CD8-positive, alpha-beta memory T cell (primary cell): ENCODE measurements at regions not wholly inside any gene's neighbourhood (a gene's known extent, or its start where the extent isn't known, plus 50 kb on each side); places are given as distances from the start of the nearest gene placed in this dataset.

Experiments
- CTCF ChIA-PET: fragments of 350-600 bp; sonication (Branson Sonifier 250); formaldehyde crosslinking; loops from one replicate; lab custom pipeline; 2021; ENCODE audit warnings: antibody characterized with exemption; lab: Charles Lee
- POLR2A ChIA-PET: fragments of 350-600 bp; sonication (Branson Sonifier 250); formaldehyde crosslinking; loops from one replicate; lab custom pipeline; 2021; ENCODE audit warnings: antibody characterized with exemption; lab: Charles Lee
- DNase-seq, 5 donors: peaks; one replicate each; pipeline versions ENCODE4 v3.0.0 to v3.0.0-alpha.2; 2020 to 2022; ENCODE audit warnings: mixed read lengths in 1 of 5
- H3K27ac ChIP-seq: one replicate; pipeline ENCODE4 v1.7.0; 2013; ENCODE audit warnings: low read depth, mild to moderate bottlenecking, low read length, moderate library complexity
- H3K27me3 ChIP-seq: 2 replicates; pipeline ENCODE4 v1.7.0; 2013; ENCODE audit warnings: low read length, mild to moderate bottlenecking; ENCODE audit not compliant: insufficient read depth, poor library complexity, severe bottlenecking
- H3K36me3 ChIP-seq: 2 replicates; pipeline ENCODE4 v1.7.0; 2013; ENCODE audit warnings: mild to moderate bottlenecking, low read length, moderate library complexity; ENCODE audit not compliant: insufficient read depth
- H3K4me1 ChIP-seq: 2 replicates; pipeline ENCODE4 v1.7.0; 2013; ENCODE audit warnings: mild to moderate bottlenecking, low read length, moderate library complexity; ENCODE audit not compliant: insufficient read depth
- H3K4me3 ChIP-seq: 2 replicates; pipeline ENCODE4 v1.7.0; 2013; ENCODE audit warnings: mild to moderate bottlenecking, low read length
- H3K9me3 ChIP-seq: 2 replicates; pipeline ENCODE4 v1.7.0; 2013; ENCODE audit warnings: mild to moderate bottlenecking, low read length
- H3K27ac Mint-ChIP-seq, 8 donors: one replicate each; pipeline ENCODE4 v1.8.0; 2020 to 2021; ENCODE audit warnings: mixed read lengths in 8 of 8, mild to moderate bottlenecking in 6 of 8, inconsistent platforms in 3 of 8, moderate library complexity in 3 of 8
- H3K27me3 Mint-ChIP-seq, 2 donors: one replicate each; pipeline ENCODE4 v1.8.0; 2020 to 2021; ENCODE audit warnings: mixed read lengths in 2 of 2, mild to moderate bottlenecking in 1 of 2, moderate library complexity in 1 of 2
- H3K36me3 Mint-ChIP-seq, 3 donors: one replicate each; pipeline ENCODE4 v1.8.0; 2020 to 2021; ENCODE audit warnings: mixed read lengths in 3 of 3, inconsistent platforms in 1 of 3, mild to moderate bottlenecking in 1 of 3
- H3K4me1 Mint-ChIP-seq, 3 donors: one replicate each; pipeline ENCODE4 v1.8.0; 2020 to 2021; ENCODE audit warnings: mixed read lengths in 3 of 3, inconsistent platforms in 1 of 3, mild to moderate bottlenecking in 1 of 3
- H3K4me3 Mint-ChIP-seq, 7 donors: one replicate each; pipeline ENCODE4 v1.8.0; 2020 to 2021; ENCODE audit warnings: mixed read lengths in 7 of 7, mild to moderate bottlenecking in 6 of 7, moderate library complexity in 4 of 7, inconsistent platforms in 2 of 7
- H3K9me3 Mint-ChIP-seq, 5 donors: one replicate each; pipeline ENCODE4 v1.8.0; 2020 to 2022; ENCODE audit warnings: mixed read lengths in 5 of 5, mild to moderate bottlenecking in 3 of 5, moderate library complexity in 2 of 5, inconsistent platforms in 1 of 5

DNA sequence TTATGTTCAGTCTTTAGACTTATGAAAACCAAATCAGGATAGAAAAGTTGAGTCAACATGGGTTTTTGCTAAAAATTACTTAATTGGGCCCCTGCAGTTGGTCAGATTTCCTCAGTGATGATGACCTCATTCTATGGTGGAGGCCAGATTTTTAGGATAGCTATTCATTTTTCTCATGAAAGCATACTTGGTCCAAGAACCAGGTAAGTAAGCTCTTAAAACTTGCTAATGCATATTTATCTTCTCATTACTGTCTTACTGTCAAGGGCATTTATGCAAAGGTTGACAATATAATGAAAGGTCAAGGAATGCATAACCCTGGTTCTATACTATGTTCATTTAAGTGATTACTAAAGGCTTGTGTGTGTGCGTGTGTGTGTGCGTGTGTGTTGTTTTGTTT lies 650.6 kb downstream of the SATB2 start:
- ChIA-PET CTCF (no interaction called here), POLR2A (no interaction called here)
- no peaks in the 10 kb centered on the region for H3K27me3 Mint-ChIP-seq
- DNase-seq, result no peak
- H3K4me1 ChIP-seq, result no peaks in the 10 kb centered on the region
- no peak overlapping the region for H3K4me3 ChIP-seq
- no peaks in the 10 kb centered on the region for H3K4me1 Mint-ChIP-seq
- H3K27me3 ChIP-seq, result no peaks in the 10 kb centered on the region
- H3K9me3 ChIP-seq, result no peaks in the 10 kb centered on the region
- peaks cover 0 to 10% (median 0%) of the 10 kb centered on the region in 5 donors for H3K9me3 Mint-ChIP-seq
- H3K27ac ChIP-seq, result no peak overlapping the region
- H3K4me3 Mint-ChIP-seq, result no peak overlapping the region
- H3K36me3 ChIP-seq, result no peaks in the 10 kb centered on the region
- H3K36me3 Mint-ChIP-seq, result no peaks in the 10 kb centered on the region
- H3K27ac Mint-ChIP-seq, result no peak overlapping the region

DNA sequence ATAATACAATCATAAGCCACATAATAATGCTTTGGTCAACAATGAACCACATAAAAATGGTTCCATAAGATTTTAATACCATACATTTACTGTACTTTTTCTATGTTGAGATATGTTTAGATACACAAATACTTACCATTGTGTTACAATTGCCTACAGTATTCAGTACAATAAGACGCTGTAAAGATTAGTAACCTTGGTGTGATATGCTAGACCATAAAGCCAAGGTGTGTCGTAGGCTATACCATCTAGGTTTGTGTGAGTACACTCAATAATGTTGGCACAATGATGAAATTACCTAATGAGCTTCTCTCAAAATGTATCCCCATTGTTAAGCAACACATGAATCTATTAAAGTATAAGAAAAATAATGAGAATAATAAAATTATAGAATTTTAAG lies 662.3 kb downstream of the SATB2 start:
- Histone ChIP-seq H3K9me3 (no peaks in the 10 kb centered on the region), H3K36me3 (no peaks in the 10 kb centered on the region), H3K4me3 (no peak overlapping the region), H3K4me1 (no peaks in the 10 kb centered on the region), H3K27ac (no peak overlapping the region), H3K27me3 (no peaks in the 10 kb centered on the region)
- H3K4me1 Mint-ChIP-seq, result no peaks in the 10 kb centered on the region
- ChIA-PET POLR2A (no interaction called here), CTCF (no interaction called here)
- no peak overlapping the region for H3K4me3 Mint-ChIP-seq
- H3K27ac Mint-ChIP-seq, result no peak overlapping the region
- no peaks in the 10 kb centered on the region for H3K36me3 Mint-ChIP-seq
- H3K9me3 Mint-ChIP-seq, result no peaks in the 10 kb centered on the region
- no peaks in the 10 kb centered on the region for H3K27me3 Mint-ChIP-seq
- DNase-seq, result no peak

DNA sequence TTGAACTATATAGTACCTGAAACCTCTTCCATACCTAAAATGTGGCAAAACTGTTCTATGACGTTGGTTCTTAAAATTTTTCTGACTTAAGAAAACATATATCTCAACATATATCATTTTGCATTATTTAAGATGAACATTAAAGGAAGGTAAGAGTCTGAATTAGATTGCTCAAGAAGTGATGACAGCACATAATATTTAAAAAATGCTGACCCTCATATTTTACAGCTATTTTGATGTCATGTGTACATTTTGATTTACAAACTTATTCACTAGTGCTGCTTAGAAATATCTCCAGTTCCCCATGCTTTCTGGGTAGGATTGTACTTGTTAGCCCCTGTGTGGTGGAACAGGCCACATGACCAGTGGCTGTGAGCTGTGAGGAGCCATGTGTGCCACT lies 666.1 kb downstream of the SATB2 start:
- Histone ChIP-seq H3K4me1 (no peaks in the 10 kb centered on the region), H3K4me3 (no peak overlapping the region), H3K36me3 (no peaks in the 10 kb centered on the region), H3K27ac (no peak overlapping the region), H3K27me3 (no peaks in the 10 kb centered on the region), H3K9me3 (no peaks in the 10 kb centered on the region)
- ChIA-PET POLR2A (no interaction called here), CTCF (no interaction called here)
- no peak for DNase-seq
- H3K9me3 Mint-ChIP-seq, result peaks cover 0 to 3% (median 0%) of the 10 kb centered on the region in 5 donors
- no peak overlapping the region for H3K27ac Mint-ChIP-seq
- no peaks in the 10 kb centered on the region for H3K4me1 Mint-ChIP-seq
- H3K4me3 Mint-ChIP-seq, result no peak overlapping the region
- no peaks in the 10 kb centered on the region for H3K36me3 Mint-ChIP-seq
- no peaks in the 10 kb centered on the region for H3K27me3 Mint-ChIP-seq

DNA sequence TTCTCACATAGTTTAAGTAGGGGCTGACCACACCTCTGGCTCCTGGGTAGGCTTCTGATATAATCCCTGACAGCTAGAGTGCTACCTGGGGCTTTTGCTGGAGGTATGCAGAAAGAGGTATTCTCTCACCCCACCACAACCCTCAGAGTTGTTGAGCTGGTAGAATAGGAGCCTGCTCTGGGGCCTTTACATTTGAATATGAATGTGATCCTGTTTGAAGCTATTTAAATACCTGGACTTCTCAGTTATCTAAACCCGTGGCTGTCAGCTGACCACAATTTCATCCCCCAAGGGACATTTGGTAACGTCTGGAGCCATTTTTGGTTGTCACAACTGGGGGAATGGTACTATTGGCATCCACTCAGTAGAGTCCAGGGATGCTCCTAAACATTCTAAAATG lies 669.1 kb downstream of the SATB2 start:
- ChIA-PET CTCF (no interaction called here), POLR2A (no interaction called here)
- no peak overlapping the region for H3K27ac ChIP-seq
- Mint-ChIP-seq H3K9me3 (peaks cover 2 to 4% (median 3%) of the 10 kb centered on the region in 5 donors), H3K27me3 (no peaks in the 10 kb centered on the region), H3K4me3 (no peak overlapping the region), H3K4me1 (no peaks in the 10 kb centered on the region), H3K27ac (no peak overlapping the region), H3K36me3 (no peaks in the 10 kb centered on the region)
- no peak for DNase-seq
- H3K9me3 ChIP-seq, result no peaks in the 10 kb centered on the region
- no peak overlapping the region for H3K4me3 ChIP-seq
- no peaks in the 10 kb centered on the region for H3K27me3 ChIP-seq
- no peaks in the 10 kb centered on the region for H3K4me1 ChIP-seq
- H3K36me3 ChIP-seq, result no peaks in the 10 kb centered on the region

DNA sequence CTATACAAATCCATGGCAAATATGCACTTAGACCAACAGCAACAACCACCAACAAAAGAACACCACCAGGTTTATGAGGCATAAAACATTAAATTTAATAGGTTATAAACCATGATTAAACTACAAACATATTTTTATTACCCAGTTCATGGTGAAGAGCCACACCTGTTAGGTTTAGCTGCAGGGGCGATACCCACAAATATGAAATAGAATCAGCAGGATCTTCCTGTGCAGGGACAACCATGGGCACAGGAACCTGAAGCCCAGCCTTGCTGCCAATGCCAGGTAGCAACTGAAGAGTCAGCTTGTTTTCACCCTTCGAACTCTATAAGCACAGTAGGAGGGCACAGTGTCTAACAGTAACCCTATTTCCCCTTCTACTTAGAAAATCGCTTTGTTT lies 675.0 kb downstream of the SATB2 start:
- Histone ChIP-seq H3K27ac (no peak overlapping the region), H3K9me3 (no peaks in the 10 kb centered on the region), H3K4me1 (no peaks in the 10 kb centered on the region), H3K27me3 (no peaks in the 10 kb centered on the region), H3K36me3 (no peaks in the 10 kb centered on the region), H3K4me3 (no peak overlapping the region)
- Mint-ChIP-seq H3K27ac (no peak overlapping the region), H3K4me3 (no peak overlapping the region), H3K9me3 (peaks cover under 1 to 10% (median 4%) of the 10 kb centered on the region in 5 donors), H3K27me3 (no peaks in the 10 kb centered on the region), H3K4me1 (no peaks in the 10 kb centered on the region), H3K36me3 (no peaks in the 10 kb centered on the region)
- ChIA-PET POLR2A (no interaction called here), CTCF (no interaction called here)
- DNase-seq, result no peak

DNA sequence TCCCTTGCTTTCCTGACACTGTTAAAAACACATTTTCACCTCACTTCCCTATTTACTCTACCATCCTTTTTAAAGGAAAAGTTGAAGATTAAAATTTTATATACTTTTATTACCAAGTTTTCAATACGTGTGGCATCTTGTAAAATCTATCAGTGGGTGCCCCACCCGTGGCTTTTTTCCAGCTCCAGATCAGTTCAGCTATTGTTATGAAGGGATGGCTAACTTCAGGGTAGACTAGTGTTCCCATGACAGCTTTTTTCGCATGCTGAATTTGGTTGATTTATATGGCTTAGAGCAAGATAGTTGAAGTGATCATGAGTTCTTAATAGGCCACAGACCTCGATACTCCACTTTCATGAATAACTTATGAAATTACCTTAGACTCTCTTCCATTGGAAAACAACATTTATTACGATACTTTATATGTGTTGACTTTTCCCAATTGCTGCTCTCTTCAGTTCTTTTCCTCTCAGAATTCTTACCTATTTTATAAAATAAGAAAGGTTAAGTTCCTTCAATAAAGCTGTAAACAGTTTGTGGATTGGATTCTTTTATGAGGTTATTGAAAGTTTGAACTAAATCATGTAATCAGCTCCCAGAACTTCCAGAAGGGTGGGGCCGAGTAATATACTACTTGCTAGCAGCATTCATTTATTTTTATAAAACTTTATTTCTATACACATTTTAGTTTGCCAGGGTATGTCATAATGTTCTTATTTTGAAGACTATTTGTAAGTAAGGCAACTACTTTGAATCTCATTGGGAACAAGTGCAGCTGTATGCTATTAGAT lies 680.9 kb downstream of the SATB2 start:
- ChIA-PET CTCF (no interaction called here), POLR2A (no interaction called here)
- Mint-ChIP-seq H3K4me3 (no peak overlapping the region), H3K27ac (no peak overlapping the region), H3K36me3 (no peaks in the 10 kb centered on the region), H3K9me3 (peaks cover 0 to 2% (median 0%) of the 10 kb centered on the region in 5 donors), H3K27me3 (no peaks in the 10 kb centered on the region), H3K4me1 (no peaks in the 10 kb centered on the region)
- Histone ChIP-seq H3K4me3 (no peak overlapping the region), H3K27ac (no peak overlapping the region), H3K36me3 (no peaks in the 10 kb centered on the region), H3K9me3 (no peaks in the 10 kb centered on the region), H3K27me3 (no peaks in the 10 kb centered on the region), H3K4me1 (no peaks in the 10 kb centered on the region)
- DNase-seq, result no peak

DNA sequence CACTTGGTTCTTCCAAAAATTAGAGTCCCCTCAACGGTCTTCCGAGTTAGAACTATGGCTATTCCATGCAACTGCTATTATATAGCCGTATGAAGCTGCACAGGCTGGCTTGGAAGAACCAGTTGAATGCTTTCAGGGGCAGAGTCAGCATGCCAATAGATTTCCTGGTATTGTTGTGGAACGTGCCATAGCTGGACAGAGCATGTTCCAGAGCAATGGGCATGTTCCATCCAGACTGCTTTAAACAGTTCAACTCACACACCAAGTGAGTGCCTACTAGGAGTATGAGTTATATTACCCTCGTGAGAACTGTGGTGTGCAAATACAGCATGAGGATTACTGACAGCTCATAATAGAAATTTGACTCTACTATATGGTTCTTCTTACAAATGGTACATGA lies 682.0 kb downstream of the SATB2 start:
- no peaks in the 10 kb centered on the region for H3K4me1 Mint-ChIP-seq
- H3K4me3 Mint-ChIP-seq, result no peak overlapping the region
- peaks cover 0 to 2% (median 0%) of the 10 kb centered on the region in 5 donors for H3K9me3 Mint-ChIP-seq
- no peaks in the 10 kb centered on the region for H3K36me3 Mint-ChIP-seq
- POLR2A ChIA-PET, result no interaction called here
- H3K27me3 ChIP-seq, result no peaks in the 10 kb centered on the region
- H3K27ac ChIP-seq, result no peak overlapping the region
- no peaks in the 10 kb centered on the region for H3K36me3 ChIP-seq
- CTCF ChIA-PET, result no interaction called here
- no peak overlapping the region for H3K4me3 ChIP-seq
- no peaks in the 10 kb centered on the region for H3K4me1 ChIP-seq
- H3K27me3 Mint-ChIP-seq, result no peaks in the 10 kb centered on the region
- H3K27ac Mint-ChIP-seq, result no peak overlapping the region
- H3K9me3 ChIP-seq, result no peaks in the 10 kb centered on the region
- DNase-seq, result no peak

DNA sequence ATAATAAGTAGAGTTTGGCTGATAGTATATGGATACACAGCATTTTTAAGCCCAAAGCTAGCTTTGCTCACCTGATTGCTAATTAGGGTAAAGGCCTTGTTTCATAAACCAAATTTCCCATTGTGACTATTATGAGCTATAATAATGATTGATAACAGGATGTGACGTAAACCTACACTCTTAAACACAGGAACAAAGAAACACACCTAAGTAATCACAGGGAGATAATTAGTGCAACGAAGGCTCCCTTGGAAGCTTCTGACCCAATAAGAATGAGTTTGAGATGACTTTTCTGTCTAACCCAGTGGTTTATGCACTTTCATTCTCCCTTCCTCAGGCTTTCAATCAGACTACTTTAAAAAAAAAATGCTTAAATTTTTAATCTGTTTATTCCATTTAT lies 683.2 kb downstream of the SATB2 start:
- H3K27ac ChIP-seq, result no peak overlapping the region
- Mint-ChIP-seq H3K36me3 (no peaks in the 10 kb centered on the region), H3K9me3 (peaks cover 0 to 2% (median 0%) of the 10 kb centered on the region in 5 donors), H3K27me3 (no peaks in the 10 kb centered on the region), H3K4me1 (no peaks in the 10 kb centered on the region), H3K4me3 (no peak overlapping the region), H3K27ac (no peak overlapping the region)
- H3K9me3 ChIP-seq, result no peaks in the 10 kb centered on the region
- H3K36me3 ChIP-seq, result no peaks in the 10 kb centered on the region
- no peak overlapping the region for H3K4me3 ChIP-seq
- ChIA-PET CTCF (no interaction called here), POLR2A (no interaction called here)
- no peak for DNase-seq
- no peaks in the 10 kb centered on the region for H3K27me3 ChIP-seq
- no peaks in the 10 kb centered on the region for H3K4me1 ChIP-seq
